Activated gamma-delta T cell treated with Interleukin-2 at 50 U/mL for 16 hours (primary cell): ENCODE measurements at regions not wholly inside any gene's neighbourhood (a gene's known extent, or its start where the extent isn't known, plus 50 kb on each side); places are given as distances from the start of the nearest gene placed in this dataset.

Experiments used
- DNase-seq: peaks from one replicate; pipeline ENCODE4 v3.0.0-alpha.2; 2020

DNA sequence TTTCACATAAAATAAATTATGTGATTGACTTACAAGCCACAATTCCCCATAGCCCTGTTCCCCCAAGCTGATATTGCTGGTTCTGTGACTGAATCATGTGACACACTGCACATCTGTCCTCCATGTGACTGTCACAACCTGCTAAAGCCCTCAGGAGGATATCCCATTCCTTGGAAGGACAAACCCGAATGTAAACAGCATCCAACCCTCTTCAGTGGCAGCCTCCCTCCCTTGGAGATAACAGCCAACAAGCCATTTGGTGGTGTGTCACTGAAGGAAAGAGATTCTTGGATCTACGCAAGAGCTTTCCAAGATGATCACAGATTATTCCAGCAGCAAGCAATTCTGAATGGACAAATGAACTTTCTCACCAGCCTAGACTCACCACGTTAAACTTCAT, 153.9 kb upstream of the TIAM1 start:
- no peak for DNase-seq

DNA sequence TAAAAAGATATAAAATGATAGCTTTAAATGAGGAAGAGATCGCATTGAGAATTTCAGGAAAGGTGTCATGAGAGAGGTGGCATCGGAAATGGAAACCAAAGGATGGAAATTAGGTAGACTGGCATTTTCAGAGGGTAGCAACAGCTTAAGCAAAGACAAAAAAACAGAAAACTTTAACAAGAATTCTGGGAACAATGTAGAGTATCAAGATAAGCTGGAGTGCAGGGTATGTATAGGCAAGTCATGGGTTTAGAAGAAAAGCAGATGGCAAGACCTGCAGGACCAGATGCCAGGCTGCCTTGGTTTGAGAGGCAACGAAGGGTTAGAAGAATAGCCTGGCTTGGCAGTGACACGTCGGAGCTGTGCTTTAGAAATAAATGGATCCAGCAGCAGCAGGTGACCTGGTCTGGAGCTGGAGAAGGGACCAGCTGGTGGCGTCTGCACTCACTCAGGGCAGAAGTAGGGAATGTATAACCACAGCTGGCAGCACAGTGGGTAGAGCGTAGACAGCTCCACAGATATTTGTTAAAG, 149.4 kb upstream of the TIAM1 start:
- no peak for DNase-seq

DNA sequence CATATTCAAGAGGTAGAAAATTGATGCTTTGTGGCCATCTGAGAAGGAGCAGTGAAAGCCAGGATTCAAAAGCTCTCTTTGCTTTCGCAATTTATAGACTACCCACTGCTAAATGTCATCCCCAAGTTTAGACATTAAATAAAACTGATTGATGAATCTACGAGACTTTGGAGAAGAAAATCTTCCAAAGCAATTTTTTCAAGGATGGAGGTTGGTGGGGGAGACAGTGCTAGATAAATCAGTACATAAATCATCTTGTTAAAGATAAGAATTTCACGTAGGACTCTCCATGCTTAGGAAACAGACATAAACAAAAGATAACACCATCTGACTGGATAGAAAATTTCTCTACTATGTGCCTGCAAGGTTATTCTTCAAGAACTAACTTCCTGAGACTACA, 147.6 kb upstream of the TIAM1 start:
- no peak for DNase-seq

DNA sequence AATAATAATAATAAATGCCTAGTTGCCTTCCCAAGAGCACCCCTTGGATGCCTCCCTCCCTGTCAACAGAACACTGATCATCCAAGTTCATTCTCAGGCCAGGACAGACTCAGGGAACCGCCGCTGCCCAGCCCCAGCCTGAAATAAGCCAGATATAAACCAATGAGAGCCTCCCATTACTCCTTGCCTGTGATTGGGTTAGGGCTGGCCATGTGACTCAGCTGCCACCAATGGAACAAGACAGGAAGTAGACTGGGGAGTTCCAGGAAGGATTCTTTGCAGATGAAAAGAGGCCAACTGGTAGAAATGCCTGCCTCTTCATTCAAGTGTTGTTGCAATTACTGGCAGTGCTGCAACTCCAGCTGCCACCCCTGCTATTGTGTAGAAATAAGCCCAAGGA, 146.4 kb upstream of the TIAM1 start:
- no peak for DNase-seq

DNA sequence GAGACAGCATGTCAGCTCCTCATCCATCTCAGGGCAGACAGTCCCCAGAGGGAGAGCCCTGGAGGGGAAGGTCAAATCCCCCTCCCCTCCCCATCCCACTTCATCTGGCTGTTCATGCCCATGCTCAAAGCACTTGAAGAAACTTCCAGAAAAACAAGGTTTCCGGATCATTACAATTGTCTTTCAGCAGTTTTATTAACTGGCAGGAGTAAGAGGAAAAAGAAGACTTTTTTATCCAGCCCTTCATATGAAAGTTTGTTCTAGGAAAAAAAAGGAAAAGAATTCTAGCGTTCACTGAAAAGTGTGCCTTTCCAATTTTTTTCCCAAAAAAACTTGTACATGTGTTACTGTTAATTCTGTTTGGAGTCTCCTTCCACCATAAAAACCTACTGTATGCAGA, 145.7 kb upstream of the TIAM1 start:
- DNase-seq, result no peak

DNA sequence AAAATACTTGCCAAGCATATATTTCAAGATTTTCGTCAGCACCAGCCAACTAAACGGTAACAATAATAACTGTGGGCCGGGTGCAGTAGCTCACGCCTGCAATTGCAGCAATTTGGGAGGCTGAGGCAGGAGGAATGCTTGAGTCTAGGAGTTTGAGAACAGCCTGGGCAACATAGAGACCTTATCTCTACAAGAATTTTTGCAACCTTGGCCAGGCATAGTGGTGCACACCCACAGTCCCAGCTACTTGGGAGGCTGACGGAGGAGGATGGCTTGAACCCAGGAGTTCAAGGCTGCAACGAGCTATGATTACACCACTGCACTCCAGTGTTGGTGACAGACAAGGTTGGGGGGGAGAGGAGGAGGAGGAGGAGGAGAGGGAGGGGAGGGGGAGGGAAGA, 145.0 kb upstream of the TIAM1 start:
- no peak for DNase-seq

DNA sequence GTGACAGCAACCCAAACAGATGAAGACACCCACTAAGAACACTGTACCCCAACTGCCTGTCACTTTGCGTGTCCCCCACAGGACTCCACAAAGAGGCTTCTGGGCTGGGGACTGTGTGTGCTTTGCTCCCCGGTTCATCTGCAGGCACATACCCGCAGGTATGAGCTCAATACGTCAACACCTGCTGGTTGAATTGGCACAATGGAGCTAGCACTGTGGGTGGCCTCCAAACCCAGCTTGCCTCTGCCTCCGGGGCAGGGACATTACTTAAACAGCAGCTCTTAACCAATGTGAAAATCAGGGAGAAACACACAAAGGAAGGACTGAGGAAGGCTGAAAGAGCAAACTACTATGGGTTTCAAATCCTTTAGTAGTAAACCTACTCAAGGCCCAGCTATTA, 140.2 kb upstream of the TIAM1 start:
- no peak for DNase-seq

DNA sequence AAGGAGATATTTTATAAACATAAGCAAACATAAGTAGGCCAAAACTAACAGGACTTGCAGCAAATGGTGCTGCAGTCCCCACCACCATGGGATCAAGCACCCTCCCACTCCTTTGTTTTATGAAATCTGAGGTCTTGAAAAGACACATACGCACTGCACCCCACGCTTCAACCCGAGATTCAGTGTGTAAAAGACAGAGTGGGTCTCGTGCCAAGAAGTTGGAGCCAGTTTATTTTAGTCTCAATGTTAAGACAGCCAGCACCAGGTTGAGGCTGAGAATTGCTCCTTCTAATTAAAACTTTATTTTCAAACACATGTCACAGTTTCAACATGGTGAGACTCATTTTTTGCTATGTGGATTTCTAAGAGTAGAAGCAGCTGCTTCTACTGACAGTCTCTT, 139.1 kb upstream of the TIAM1 start:
- DNase-seq, result no peak

DNA sequence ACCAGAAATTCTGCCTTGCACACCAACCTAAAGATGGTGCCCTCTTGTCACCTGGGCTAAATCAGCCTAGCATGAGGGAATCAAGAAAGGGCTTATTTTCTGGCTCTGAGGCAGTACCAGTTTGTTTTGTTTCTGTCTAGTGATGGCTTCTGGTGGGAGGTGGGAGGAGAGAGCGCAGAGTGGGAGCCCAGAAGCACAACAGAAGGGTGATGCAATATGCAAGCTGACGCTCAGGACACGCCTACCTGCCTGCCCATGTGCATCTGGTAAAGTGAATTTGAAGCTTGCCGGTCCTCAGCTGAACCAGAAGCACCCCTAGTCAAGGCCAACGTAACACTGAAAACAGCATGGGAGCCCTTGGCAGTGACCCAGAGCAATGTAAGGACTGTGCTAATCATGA, 138.4 kb upstream of the TIAM1 start:
- DNase-seq, result no peak

DNA sequence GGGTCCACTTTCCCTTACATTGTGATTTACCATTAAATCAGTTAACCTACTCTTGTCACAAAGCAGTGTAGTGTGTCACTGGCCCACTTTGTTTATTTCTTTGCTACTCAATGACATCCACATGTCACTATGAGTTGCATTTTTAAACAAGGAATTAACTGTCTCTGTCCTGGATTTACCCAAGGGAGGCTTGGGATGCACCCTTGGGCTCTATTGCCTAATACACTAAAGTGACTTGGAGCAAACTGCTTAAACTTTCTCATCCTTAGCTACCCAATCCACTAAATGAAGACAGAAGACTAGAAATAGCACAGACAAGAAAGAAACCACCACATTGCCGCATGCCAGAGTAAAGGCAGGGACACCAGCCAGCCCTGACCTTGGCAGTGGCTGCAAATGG, 136.2 kb upstream of the TIAM1 start:
- DNase-seq, result no peak

DNA sequence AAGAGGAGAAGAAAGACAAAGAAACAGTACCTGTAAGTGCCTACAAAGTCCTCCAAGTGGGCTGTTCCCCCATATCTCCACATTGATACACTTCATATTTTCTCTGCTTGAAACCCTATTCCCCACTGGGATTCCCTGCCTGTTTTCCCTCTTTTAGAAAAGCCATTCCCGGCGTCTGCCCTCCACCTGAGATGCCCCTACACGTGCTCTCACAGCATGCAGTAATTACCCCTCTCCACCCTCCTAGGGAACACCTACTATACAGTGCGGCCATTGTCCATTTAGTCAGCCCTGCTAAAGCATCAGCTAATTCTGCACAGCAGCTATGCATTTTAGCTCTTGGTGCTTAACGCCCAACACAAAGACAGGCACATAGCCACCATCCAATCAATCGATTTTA, 135.7 kb upstream of the TIAM1 start:
- DNase-seq, result no peak

DNA sequence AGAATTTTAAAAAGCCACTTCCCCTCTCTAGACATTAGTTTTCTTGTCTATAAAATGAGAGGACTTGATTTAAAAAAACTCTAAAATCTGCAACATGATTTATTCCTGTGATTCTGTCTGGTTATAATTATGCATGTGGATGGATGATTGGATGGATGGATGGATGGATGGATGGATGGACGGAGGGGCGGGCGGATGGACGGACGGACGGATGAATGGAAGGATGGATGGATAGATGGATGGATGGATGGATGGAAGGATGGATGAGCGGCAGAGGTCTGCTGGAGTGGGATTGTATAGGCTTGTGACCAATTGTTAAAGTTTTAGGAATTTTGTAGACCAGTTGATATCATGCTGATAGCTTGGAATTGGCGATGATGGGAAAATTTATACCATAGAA, 135.2 kb upstream of the TIAM1 start:
- DNase-seq, result no peak

DNA sequence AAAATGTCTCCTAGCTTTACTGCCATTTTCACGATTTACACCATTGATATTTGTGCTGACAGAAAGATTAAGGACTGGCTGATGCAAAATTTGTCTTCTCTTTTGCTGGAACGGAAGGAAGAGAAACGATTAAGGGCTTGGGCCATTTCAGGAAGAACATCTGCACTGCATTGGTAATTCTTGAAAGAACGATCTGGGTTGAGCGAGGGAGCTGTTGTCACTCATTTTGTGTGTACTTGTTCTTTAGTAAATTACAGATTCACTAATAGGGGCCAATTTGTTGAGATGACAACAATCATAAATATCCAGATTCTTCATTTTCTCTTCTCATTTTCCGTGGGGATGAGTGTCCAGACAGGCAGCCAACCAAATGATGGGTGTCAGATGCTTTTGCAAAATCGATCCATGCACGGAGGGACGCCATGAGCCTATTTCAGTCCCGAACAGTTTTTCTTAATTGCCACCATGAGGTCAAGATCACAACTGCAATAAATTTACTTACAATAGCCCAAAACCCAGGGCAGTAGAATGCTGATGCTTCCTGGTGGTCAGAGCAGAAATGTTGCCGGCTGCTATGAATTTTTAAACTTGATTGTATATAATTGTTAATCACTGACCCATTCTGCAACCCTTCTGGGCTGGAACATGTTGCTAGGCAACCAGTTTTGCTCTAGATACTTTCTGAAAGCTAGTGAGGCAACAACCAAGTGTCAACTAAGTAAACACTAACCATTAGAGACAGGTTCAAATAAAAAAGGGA, 132.4 kb upstream of the TIAM1 start:
- no peak for DNase-seq

DNA sequence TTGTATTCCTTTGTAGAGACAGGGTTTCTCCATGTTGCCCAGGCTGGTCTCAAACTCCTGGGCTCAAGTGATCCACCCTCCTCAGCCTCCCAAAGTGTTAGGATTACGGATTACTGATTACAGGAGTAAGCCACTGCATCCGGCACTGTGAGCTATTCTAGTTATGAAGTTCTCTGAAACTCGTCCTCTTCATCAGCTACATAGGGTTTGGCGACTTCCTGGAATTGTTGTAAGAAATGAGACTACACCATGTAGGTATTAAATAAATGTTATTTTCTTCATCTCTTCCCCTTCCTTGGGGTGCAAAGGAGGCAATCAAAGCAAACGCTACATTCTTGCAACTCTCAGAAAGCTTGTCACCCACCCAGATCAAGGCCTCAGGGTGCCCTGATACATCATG, 131.2 kb upstream of the TIAM1 start:
- no peak for DNase-seq

DNA sequence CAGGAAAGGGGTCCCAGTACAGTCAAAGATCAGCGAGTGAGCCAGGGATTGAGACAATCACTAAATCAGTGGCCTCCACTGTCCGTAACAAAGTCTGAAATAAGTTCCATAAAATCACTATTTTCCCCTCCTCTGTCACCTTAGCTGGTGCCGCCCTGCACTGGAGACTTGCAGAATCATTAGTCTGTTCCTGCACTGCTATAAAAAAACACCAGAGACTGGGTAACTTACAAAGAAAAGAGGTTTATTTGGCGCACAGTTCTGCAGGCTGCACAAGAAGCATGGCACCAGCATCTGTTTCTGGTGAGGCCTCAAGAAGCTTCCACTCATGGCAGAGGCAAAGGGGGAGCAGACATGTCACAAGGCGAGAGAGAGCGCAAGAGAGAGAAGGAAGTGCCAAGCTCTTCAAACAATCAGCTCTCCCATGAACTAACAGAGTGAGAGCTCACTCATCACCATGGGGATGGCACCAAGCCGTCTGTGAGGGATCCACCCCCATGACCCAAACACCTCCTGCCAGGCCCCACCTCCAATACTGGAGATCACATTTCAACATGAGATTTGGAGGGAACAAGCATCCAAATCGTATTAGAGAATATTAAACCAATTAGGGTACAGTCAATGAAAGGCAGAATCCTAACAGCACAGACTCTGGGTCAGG, 129.8 kb upstream of the TIAM1 start:
- no peak for DNase-seq

DNA sequence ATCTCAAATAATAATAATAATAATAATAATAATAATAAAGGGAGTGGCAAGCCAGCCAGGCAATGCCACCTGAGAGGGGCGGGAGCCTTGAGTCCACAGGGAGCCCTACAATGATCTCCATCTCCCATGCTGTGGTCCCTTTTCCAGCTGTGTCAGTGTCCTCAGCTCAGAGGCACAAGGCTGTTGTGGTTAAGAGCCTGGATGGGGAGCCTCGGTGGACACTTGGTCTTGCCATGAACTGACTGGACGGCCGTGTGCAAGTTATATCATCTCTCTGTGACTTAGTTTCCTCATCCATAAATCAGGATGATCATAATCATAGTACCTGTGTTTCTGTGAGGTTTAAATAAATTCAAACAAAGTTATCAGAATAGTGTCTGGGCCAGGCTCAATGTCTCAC, 127.8 kb upstream of the TIAM1 start:
- no peak for DNase-seq

DNA sequence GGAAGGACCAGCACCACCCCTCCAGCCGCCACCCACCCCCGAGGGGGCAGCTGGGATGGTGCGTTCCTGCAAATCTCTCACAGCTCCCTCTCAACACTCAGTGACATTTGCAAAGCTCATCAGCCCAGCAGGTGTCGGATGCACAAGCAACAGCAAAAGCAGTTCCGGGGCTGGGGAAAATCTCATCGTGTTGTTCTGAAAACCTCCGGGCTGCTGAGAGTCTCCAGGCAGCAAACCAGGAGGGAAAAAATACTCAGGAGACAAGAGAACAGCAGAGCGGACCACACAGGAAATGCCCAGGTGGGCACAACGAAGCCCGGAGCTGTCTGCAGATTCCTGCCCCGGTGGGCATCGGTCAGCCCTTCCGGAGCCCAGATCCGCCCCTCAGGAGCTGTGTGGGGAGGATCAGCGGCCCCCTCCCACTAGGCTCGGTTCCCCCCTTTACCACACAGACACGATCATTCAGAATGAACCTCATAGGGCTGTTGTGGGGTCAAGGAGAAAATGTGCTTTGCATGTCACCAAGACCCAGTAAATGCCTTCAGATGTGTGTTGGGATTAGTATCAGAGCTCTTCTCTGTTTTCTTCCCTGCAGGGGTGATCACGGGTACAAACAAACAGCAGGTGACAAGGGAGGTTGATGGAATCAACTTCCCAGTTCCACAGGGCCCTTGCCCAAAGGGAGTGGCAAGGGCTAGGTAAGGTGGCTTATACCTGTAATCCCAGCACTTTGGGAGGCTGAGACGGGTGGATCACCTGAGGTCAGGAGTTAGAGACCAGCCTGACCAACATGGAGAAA, 127.0 kb upstream of the TIAM1 start:
- DNase-seq, result no peak

DNA sequence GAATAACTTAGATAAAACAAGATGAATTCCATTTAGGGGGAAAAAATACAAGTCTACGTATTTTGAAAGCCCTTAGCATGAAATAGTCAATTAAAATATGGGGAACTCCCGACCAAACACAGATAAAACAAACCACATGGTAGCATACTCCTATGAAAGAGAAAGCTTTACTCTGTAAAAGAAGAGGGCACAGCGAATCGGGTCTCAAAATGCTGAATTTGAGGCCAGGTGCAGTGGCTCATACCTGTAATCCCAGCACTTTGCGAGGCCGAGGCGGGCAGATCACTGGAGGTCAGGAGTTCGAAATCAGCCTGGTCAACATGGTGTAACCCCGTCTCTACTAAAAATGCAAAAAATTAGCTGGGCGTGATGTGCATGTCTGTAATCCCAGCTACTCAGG, 116.9 kb upstream of the TIAM1 start:
- no peak for DNase-seq

DNA sequence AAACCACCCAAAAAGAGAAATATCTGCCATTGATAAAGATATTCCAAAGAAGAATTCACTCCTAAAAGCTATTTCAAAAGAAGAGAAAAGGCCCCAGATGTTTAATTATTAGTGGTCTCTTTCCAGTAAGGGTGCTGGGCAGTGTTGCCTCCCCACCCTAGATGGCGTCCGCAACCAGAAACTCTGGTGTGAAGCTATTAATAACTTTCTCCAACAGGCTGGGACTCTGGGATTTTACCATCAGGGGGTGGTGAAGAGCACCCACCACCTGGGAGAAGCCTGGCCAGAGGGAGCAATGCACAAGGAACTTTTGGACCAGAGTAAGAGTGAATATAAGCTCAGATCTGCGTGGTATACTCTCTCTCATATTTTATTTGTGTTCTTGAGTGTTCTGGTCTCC, 115.4 kb upstream of the TIAM1 start:
- no peak for DNase-seq

DNA sequence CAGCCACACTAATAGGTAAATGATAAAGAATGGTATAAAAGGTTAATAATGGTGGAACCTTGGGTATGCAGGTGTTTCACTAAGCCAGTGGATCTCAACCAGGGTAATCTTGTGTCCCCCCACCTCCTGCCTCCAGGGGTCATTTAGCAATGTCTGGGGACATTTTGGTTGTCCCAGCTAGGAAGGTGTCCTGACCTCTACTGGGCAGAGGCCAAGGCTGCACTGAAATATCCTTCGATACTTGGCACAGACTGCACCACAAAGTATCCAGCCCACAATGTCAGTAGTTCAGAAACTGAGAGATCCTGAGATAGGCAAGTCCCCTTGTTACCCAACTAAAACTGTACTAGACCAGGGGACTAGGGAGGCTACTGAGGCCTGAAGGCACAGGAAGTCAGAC, 113.6 kb upstream of the TIAM1 start:
- DNase-seq, result no peak

DNA sequence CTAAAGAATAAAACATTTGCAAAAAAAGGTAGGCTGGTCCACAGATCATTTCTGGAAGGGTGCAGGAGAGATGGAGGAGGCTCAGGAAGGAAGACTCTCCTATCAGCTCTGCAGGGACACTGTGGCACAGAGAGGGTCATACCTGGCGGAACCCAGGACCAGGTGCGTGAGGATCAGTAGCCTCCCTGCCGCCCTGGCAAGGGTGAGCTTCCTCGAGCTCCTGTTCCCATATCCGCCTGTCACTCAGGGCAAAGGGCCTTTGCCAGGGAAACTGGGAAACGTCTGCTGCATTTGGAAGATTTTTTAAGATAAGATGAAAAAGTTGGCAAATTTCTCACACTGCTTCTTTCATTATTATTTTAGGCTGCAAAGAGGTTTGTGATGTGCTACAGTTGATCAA, 112.1 kb upstream of the TIAM1 start:
- no peak for DNase-seq

DNA sequence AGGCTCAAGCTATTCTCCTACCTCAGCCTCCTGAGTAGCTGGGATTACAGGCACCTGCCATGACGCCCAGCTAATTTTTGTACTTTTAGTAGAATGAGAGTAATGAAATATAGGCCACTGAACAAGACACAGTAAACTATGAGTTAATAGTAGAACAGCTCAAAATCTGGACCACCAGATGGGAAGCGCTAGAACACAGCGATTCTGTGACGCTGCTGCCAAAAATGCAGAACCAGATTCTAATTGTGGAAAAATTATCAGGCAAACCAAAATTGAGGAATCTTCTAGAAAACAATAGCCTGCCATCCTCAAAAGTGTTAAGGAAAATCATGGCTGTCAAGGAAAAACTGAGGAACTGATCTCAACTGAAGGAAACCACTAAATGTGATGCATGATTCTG, 111.4 kb upstream of the TIAM1 start:
- no peak for DNase-seq

DNA sequence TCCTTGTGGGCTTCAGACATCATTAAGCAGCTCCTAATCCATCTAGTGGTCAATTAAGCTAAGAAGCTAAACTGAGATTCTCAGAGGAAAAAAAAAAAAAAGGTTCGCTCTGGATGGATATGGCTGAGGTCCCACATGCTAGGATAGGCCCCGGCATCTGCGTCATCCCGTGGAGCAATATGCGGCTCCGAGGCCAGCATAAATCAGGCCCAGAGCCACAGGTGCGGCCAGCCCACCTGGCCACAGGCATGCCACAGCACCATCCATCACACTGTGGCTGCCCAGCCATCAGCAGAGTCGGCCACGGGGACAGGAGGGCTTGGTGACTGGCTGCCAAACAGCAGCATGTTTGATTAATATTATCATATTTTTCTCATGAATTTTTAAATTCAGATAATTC, 106.9 kb upstream of the TIAM1 start:
- no peak for DNase-seq

DNA sequence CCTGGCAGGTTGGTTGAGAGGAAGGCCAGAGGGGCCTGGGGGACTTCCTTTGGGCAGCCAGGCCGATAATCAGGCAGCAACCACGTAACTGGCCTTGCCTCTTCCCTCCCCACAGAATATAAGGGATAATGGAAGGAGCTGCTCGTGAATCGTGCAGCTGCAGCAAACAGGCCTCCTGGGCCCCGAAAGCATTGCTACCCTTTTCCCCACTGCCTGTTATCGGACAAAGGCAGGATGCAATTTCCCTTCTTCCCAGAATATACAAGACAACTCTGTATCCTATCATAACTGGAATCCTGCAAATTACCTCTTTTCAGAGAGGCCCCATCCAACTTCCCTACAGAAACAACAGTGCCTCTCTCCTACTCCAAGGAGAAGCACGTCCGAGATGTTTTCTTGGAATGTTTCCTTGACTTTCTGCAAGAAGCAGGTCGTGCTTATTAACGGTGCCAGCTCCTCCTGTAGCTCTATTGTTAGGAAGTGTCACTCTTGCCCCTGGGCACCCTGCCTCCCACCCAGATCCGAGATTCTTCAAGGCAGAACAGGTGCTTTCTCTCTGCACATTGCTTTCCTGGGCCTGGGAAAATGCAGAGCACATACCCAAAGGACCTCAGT, 106.0 kb upstream of the TIAM1 start:
- DNase-seq, result no peak
